ENCODE measurements at regions not wholly inside any gene's neighbourhood (a gene's known extent, or its start where the extent isn't known, plus 50 kb on each side); places are given as distances from the start of the nearest gene placed in this dataset.

DNA sequence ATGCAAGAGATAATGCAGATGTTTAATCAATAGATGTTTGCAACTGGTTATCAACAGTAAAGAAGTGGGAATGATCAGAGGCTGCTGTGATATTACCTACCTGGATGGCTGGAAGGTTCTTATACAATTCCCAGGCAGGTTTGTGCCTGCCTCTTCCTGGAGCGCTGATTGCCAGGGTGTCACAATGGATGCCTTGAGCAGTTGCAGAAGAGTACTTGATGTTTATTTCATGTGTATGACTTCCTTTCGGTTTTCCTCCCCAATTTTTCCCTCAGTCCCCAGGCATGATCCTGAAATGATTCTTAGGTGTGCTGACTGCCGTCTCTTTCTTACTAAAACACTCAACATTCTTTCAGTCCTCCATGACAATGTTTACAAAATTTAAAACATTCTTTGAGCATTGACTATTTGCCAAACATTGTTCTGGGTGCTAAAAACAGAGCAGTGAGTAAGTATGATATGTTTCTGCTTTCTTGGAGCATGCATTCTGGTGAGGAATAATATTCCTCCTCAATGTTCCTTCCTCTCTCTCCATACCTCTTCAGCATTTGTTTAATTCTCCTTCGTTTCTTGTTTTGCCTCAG is 416.6 kb upstream of the TRIB2 start:
- DNase-seq = no peak

DNA sequence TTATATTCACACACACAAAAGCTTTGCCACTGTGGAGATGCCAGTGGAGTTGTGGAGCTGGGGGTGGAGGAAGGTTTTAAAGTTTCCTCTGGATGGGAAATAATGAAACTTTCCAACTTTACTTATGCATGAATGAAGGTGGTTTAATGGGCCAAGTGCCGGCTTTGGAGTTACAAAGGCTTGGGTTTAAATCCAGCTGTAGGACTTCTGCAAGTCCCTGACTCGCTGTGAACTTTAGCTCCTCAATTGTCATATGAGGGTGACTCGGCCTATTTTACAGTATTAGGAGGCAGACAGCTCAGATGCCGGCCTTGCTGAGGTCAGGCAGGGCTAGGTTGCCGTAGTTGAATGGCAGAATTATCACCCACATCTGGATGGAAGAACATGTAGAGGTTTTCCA is 415.8 kb upstream of the TRIB2 start:
- no peak for DNase-seq

GRCh38 chr2:12302140-12302539 is 414.6 kb upstream of the TRIB2 start:
- DNase-seq = no peak

DNA sequence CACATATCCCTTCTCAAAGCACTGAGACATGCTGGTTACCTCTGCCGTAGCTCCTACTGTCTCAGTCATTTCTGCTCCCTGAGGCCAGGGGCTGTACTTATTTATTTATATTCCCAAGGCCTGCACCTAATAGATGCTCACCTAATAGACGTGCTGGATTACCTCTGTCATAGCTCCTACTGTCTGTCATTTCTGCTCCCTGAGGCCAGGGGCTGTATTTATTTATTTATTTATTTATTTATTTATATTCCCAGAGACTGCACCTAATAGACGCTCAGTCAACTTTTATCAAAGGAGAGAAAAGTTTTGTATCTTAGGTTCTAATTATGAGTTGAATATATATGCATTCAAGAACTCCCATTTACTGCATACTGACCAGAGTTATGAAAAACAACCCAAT is 414.0 kb upstream of the TRIB2 start:
- DNase-seq = no peak

DNA sequence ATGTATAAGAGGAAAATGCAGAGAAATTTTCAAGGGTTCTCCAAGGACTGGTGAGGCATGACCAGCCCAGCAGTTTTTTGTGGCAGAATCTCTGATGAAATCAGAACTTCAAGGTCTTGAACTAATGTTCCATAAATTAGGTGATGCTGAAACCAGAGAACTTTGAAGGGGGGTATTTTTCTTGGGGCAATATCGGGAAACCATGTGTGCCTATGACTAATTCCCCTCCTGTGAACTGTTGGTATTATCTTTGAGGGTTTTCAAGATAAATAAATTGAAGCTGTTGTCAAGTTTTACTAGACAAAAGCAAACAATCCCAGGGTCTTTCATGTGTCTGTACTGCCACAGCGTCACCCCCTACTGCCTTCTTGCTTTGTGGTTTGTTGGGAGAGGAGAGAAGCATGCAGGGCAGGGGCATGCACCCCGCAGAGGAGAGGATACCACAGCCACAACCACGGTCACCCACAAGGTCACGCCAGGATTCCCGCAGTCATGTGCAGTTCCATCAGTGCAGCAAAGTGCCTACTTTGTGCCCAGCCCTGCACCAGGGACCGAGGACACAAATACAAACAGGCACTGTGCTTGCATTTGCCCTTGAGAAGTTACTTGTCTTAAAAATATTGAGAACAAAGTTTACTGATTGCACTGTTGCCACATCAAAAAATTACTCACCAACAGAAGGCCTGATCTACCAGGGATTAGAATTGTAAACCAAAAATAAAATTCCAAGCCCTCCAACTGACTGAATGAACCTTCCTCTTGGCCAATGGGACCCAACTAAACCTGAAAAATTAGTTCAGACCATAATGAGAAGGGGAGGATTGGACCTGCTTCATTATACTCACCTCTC is 413.3 kb upstream of the TRIB2 start:
- DNase-seq = no peak

GRCh38 chr2:12304564-12305171 is 412.1 kb upstream of the TRIB2 start:
- DNase-seq = no peak

DNA sequence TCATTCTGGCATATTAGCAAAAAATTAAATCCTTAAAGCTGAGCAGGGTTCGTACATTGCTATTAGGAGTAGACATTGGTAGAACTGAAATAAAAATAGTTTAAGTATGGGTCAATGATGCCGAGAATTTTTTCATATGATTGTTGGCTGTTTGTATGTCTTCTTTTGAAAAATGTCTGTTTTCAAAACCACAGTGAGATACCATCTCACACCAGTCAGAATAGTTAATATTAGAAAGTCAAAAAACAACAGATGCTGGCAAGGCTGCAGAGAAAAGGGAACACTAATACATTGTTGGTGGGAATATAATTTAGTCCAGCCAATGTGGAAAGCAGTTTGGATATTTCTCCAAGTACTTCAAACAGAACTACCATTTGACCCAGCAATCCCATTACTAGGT is 410.8 kb upstream of the TRIB2 start:
- no peak for DNase-seq

DNA sequence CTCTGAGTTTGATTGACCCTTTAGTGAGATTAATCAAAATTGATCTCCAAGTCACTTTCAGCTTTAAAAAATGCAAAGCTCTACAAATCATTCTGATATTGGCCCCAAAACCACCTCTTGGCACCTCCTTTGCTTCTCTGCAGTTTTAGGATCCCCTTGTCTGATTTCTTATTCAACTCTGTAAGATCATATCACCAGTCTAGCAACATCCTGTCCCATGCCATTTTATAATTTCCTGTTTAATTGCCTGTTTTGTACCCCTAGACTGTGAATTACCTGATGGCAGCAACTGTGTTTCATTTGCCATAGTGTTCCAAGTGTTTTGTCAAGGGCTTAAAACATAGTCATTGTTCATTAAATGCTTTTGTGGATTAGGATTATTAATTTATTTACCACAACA is 406.3 kb upstream of the TRIB2 start:
- no peak for DNase-seq

DNA sequence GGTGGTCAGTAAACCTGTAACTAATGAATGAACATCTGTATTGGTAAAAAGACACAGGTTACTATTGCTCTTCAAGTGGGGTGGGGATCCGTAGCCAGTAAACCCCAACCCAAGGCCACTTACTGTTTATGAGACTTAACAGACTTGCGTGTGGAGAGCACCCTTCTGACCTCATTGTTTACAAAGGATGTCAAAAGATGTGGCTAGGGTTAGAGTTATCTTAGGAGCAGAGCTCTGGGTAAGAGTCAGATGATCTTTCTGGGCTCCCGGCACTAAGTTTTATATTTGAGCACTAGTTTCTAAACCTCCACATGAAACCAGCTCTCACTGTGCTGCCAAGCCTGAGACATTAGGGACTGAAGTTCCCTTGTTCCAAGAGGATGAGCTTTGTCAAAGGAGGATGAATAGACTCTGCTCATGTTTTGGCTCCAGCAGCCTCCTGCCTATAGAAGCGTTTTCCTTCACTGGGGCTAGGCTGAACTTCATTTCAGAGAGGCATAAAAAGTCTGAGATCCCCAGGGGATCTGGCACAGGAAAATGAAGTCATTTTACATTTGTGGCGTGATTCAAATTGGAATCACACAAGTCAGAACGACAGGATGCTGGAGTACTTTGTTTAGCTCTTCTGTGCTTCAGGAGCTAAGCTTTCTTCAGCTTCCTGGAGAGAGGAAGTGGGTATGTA is 403.1 kb upstream of the TRIB2 start:
- no peak for DNase-seq

- no peak for DNase-seq
These were observed 402.5 kb upstream of the TRIB2 start for GRCh38 chr2:12314127-12314760.

- DNase-seq = no peak
These were observed 401.5 kb upstream of the TRIB2 start for GRCh38 chr2:12315224-12315623.

GRCh38 chr2:12316476-12316875 is 400.3 kb upstream of the TRIB2 start:
- no peak for DNase-seq

- no peak for DNase-seq
These were observed 399.4 kb upstream of the TRIB2 start for GRCh38 chr2:12317286-12317685.

GRCh38 chr2:12317814-12318426 is 398.8 kb upstream of the TRIB2 start:
- peak; percentile 72 for DNase-seq

GRCh38 chr2:12318427-12319057 is 398.2 kb upstream of the TRIB2 start:
- DNase-seq = peak; percentile 81

GRCh38 chr2:12320027-12320734 is 396.6 kb upstream of the TRIB2 start:
- DNase-seq = no peak

GRCh38 chr2:12320991-12321641 is 395.6 kb upstream of the TRIB2 start:
- DNase-seq = peak; percentile 58

- no peak for DNase-seq
These were observed 394.9 kb upstream of the TRIB2 start for GRCh38 chr2:12321886-12322285.

DNA sequence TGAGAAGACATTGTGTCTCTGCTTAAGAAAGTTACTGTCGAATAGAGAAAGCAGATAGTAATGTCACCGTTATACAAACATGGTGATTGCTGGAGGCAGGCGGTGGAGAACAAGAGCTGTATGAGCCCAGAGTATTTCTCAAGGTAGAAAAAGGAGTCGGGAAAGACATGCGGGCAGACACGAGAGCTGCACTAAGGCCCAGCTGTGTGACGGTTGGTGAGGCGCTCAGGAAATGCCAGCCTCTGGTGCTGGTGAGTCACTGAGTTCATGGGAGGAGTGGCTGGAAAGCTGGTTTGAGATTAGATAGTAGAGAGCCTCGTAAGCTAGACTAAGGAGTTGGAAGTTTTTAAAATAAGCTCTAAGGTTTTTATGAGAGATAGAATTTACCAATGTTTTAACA is 390.9 kb upstream of the TRIB2 start:
- DNase-seq = peak; percentile 8

GRCh38 chr2:12326449-12327190 is 390.1 kb upstream of the TRIB2 start:
- no peak for DNase-seq
